Astrocyte of the cerebellum (primary cell): ENCODE measurements at regions not wholly inside any gene's neighbourhood (a gene's known extent, or its start where the extent isn't known, plus 50 kb on each side); places are given as distances from the start of the nearest gene placed in this dataset.

Experiments
- DNase-seq: peaks from one replicate; pipeline ENCODE4 v3.0.0-alpha.2; 2011; ENCODE audit warnings: low read depth
- H3K4me3 ChIP-seq: 2 replicates; pipeline ENCODE4 v1.5.1; 2011; ENCODE audit warnings: mild to moderate bottlenecking, low read depth, low read length, moderate library complexity
- in situ Hi-C: cut with HindIII; loops from 2 replicates; pipeline ENCODE4 v1.10.0; 2017; ENCODE audit warnings: low sequenced_read_pairs
- TF ChIP-seq, protein P1 (sequence below): IDR thresholded peaks from 2 replicates; pipeline ENCODE4 v1.5.1; 2012; ENCODE audit warnings: low read length, low read depth, moderate library complexity, mild to moderate bottlenecking; ENCODE audit errors: missing control alignments

DNA sequence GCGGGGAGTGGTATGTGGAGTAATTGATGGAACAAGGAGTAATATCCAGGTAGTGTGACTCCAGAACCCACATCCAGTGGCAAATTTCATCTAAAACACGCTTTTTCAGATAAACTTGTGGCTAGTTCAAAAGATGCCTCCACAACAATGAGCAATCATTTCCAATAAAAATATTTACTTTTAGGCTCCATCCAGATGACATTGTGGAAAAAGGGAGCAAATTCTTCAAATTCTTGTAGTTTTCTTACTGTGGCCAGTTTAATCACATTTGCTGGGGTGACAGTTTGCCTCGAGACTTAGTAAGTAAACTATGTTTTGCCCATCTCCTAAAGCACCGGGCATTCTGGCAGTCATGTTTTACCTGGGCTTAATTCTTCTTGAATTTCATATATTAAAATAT, 243.6 kb downstream of the IRS1 start:
- TF ChIP-seq, protein P1, sequence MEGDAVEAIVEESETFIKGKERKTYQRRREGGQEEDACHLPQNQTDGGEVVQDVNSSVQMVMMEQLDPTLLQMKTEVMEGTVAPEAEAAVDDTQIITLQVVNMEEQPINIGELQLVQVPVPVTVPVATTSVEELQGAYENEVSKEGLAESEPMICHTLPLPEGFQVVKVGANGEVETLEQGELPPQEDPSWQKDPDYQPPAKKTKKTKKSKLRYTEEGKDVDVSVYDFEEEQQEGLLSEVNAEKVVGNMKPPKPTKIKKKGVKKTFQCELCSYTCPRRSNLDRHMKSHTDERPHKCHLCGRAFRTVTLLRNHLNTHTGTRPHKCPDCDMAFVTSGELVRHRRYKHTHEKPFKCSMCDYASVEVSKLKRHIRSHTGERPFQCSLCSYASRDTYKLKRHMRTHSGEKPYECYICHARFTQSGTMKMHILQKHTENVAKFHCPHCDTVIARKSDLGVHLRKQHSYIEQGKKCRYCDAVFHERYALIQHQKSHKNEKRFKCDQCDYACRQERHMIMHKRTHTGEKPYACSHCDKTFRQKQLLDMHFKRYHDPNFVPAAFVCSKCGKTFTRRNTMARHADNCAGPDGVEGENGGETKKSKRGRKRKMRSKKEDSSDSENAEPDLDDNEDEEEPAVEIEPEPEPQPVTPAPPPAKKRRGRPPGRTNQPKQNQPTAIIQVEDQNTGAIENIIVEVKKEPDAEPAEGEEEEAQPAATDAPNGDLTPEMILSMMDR, result no peak
- in situ Hi-C loops, result no loop called here
- DNase-seq, result no peak

DNA sequence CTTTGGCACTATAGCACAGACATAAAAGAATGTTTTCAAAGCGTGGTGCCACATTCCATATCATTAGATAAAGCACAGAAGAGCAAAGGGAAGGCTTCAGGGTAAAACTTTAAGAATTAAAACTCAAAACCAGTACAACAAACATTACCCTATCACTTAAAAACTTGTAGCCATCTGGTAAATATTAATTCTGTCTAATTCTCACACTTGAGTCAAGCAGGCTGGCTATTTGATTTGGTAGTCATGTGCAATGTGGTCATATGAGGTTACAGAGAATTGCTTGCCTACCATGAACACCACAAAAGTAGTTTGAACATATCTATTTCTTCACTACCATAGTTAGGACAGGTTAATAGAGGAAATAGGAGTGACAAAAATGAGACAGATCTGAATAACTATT, 244.9 kb downstream of the IRS1 start:
- H3K4me3 ChIP-seq, result no peak overlapping the region
- DNase-seq, result no peak
- TF ChIP-seq, protein P1, result no peak
- in situ Hi-C loops, result no loop called here

More for the DNA sequence above, 243.6 kb downstream of the IRS1 start:
- H3K4me3 ChIP-seq, result no peak overlapping the region

DNA sequence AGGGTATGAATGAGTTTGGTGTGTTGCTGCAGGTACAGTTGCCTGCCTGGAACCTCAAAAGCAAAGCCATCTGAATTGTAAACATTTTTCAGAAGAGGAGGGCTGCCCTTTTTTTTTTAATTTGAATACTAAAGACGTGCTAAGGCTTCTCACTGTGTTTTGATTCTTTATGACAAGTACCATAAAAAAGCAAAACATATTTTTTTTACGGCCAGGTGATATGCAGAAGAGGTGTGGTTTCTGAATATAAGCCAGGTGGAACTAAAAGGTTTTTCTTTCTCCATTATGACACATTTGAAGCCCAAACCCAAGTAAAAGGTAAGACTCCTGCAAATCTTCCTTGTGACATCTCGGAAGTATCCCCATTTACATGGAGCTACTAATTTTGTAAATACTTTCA, 246.3 kb downstream of the IRS1 start:
- TF ChIP-seq, protein P1, result no peak
- DNase-seq, result no peak
- in situ Hi-C loops, result no loop called here
- no peak overlapping the region for H3K4me3 ChIP-seq

DNA sequence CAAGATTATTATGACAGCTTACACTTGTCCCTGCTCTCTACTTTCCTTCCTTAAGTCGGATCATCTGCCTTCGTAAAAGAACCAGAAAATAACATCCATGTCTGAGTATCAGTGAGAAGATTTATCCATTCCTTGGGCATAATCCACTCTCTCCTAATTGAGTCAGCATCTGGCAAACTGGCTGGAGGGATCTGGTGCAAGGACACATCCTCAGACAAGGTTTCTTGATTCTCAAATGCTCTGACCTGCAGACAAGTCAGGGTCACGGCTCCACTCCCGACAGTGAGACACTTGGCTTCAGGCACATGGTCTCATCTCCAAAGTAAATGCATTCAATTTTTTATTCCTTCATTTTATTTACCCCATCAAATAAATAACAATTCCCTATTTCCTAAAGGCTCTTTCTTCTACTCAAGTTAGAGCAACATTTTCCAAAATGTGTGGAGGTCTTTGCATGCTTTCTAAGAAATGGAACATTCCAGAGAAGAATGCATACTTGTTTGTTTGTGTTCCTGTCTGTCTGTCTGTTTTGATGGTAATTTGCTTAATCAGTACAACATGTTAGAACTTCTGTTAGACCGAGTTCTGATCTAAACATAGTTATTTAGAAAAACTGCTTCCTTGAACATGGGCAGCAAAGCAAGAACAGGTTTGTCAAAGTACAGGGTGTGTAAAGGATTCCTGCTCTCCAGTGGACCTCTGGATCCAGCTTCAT, 246.9 kb downstream of the IRS1 start:
- in situ Hi-C loops, result no loop called here
- TF ChIP-seq, protein P1, result no peak
- no peak overlapping the region for H3K4me3 ChIP-seq
- DNase-seq, result no peak

DNA sequence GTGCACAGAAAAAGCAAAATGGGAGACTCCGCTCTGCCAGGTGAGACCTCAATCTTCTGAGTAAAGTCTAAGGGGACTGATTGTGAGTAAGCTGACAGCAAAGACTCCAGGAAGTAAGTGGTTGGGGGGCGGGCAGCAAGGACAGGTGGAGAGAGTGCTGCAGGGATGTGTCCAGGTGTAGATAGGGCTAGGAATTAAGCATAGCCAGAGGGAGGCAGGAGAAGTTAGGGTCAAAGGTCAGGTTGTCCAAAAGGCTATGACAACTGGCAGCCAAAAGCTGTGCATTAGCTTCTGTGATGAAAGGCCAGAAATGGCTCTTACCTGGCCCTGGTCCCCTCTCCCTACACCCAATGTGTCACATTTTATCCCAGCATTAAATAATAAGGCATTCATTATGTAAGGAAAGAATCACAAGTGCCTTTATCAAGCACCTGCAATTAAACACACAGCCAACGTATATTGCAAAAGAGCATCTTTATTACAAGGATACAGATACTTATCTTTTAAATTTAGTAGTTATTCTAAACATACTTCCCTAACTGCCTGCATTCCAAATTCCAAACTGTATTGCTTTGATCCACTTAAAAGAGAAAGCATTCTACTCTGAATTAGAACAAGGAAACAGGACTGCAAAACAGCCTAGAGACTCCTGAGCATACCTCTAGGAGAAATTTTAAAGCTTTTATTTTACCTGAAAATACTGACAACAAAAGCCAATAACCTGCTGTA, 247.9 kb downstream of the IRS1 start:
- H3K4me3 ChIP-seq, result no peak overlapping the region
- TF ChIP-seq, protein P1, result no peak
- in situ Hi-C loops, result no loop called here
- DNase-seq, result no peak

- in situ Hi-C loops, result no loop called here
- TF ChIP-seq, protein P1, result no peak
- DNase-seq, result no peak
- H3K4me3 ChIP-seq, result no peak overlapping the region
Measured at GRCh38 chr2:226550801-226551200, 248.8 kb downstream of the IRS1 start.
